Coronary artery (tissue), 2 donors: ENCODE measurements at regions not wholly inside any gene's neighbourhood (a gene's known extent, or its start where the extent isn't known, plus 50 kb on each side); places are given as distances from the start of the nearest gene placed in this dataset.

Source experiments
- DNase-seq: peaks from one replicate; pipeline ENCODE4 v3.0.0-alpha.2; 2017; ENCODE audit warnings: low spot score
- H3K27ac ChIP-seq, 2 donors: fragments of 200-600 bp; sonication (generic); one replicate each; pipeline ENCODE4 v1.5.1; 2016 to 2019
- H3K4me3 ChIP-seq: fragments of 200-600 bp; sonication (generic); 2 replicates; pipeline ENCODE4 v1.5.1; 2016; ENCODE audit warnings: mild to moderate bottlenecking, moderate library complexity
- CTCF ChIP-seq: fragments of 200-600 bp; sonication (generic); IDR thresholded peaks from one replicate; pipeline ENCODE4 v1.5.1; 2019; ENCODE audit warnings: antibody characterized with exemption

- Histone ChIP-seq H3K27ac (no peak overlapping the region), H3K4me3 (no peak overlapping the region)
- no peak for DNase-seq
- TF ChIP-seq CTCF: no peak
Observed at GRCh38 chr14:53638966-53639365, 317.7 kb downstream of the BMP4 start.

DNA sequence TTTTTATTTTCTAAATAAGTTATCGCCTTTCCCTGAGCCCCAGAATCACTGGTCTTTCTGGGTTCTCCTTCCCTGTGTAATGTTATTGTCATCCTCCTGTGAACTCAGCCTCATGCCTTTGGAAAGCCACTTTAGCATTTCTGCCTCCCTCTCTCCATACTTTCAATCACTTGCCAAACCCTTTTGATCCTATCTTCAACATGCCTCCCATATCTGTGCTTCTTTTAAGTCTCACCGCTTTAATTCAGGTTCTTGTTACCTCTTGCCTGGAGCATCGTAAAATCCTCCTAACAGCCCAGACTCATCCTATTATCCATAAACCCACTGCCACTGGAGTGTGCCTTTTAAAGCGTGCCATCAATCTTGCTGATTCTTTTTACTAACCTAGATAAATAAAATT lies 321.8 kb downstream of the BMP4 start:
- no peak overlapping the region for H3K27ac ChIP-seq
- TF ChIP-seq CTCF: no peak

DNA sequence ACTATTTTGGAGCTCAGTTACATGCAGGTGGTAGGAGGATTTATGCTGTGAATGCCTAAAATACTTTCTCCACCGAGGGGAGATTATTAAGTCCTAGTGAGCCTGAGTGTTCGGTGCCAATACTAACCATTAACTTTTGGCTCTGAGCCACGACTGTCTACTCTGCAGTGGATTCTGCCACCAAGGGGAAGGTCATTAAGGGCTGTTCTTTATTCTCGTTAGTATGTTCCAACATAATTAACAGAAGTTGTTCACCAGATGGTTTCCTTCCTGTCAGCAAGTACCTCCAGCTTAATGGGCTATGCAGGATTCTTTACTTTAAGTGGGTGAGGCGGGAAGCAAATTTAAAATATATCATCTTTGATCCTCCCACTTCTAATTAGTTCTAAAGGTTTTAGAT lies 326.3 kb downstream of the BMP4 start:
- H3K27ac ChIP-seq: no peak overlapping the region
- TF ChIP-seq CTCF: no peak
- H3K4me3 ChIP-seq: no peak overlapping the region
- no peak for DNase-seq

More for the DNA sequence above, 321.8 kb downstream of the BMP4 start:
- DNase-seq: no peak
- H3K4me3 ChIP-seq: no peak overlapping the region

DNA sequence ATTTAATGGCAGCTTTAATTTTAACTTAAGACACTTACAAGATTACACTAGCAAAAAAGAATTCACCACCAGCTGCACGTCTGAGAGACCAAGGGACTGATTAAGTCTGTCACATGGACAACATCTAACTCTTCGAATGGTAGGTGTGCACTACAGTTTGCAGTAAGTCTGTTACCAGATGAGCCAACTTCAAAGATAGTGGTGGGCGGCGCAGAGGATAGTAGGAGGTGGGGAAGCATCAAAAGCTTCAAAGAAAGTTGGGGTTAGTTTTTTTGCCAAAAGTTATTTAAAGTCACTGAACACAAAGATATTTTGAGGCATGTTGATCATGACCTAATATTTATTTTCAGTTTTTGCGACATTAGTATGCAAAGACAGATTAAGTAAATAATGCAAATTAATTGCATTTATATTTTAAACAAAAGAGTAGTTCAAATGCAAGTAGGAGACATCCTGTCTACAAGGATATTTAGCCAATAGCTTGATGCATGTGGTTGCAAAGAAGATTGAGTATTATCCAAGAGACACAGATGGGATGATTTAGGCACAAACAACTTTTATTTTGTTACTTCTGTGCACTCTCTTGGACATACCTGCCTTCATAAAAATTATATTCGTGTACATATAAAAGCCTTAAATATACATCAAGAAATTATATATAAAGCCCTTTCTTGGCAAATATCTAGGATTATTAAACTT lies 327.7 kb downstream of the BMP4 start:
- no peak for DNase-seq
- no peak for TF ChIP-seq CTCF
- Histone ChIP-seq H3K4me3 (no peak overlapping the region), H3K27ac (no peak overlapping the region)

GRCh38 chr14:53628261-53628660 lies 328.4 kb downstream of the BMP4 start:
- H3K4me3 ChIP-seq: no peak overlapping the region
- no peak for TF ChIP-seq CTCF
- no peak for DNase-seq
- no peak overlapping the region for H3K27ac ChIP-seq

DNA sequence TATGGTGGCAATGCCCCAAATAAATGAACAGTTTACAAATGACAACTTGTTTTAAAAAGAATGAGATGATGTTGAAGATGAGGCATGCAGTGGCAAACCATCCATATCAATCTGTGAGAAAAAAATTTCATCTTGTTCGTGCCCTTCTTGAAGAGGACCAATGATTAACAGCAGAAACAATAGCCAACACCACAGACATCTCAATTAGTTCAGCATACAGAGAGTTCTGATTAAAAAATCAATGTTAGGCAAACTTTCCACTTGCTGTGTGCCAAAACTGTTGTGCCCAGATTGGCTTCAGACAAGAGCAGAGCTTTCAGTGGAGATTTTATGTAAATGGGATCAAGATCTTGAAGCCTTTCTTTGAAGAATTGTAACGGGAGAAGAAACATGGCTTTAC lies 329.9 kb downstream of the BMP4 start:
- no peak for DNase-seq
- TF ChIP-seq CTCF: no peak
- H3K4me3 ChIP-seq: no peak overlapping the region
- no peak overlapping the region for H3K27ac ChIP-seq

- DNase-seq: no peak
Observed at GRCh38 chr14:53622447-53622846, 334.2 kb downstream of the BMP4 start.

More at GRCh38 chr14:53622447-53622846, 334.2 kb downstream of the BMP4 start:
- TF ChIP-seq CTCF: no peak
- no peak overlapping the region for H3K4me3 ChIP-seq
- no peak overlapping the region for H3K27ac ChIP-seq
